SK-N-SH (cell line): ENCODE measurements at regions not wholly inside any gene's neighbourhood (a gene's known extent, or its start where the extent isn't known, plus 50 kb on each side); places are given as distances from the start of the nearest gene placed in this dataset.

Source experiments
- CTCF ChIP-seq: fragments of 200-600 bp; sonication (generic); IDR thresholded peaks from 2 replicates; pipeline ENCODE4 v1.6.1; 2017; ENCODE audit warnings: antibody characterized with exemption, mild to moderate bottlenecking, moderate library complexity
- MAX ChIP-seq: IDR thresholded peaks from 2 replicates; pipeline ENCODE4 v1.4.0; 2012; ENCODE audit warnings: low read depth

- no peak for TF ChIP-seq CTCF
- TF ChIP-seq MAX = no peak
These were observed 69.3 kb upstream of the MELK start for GRCh38 chr9:36503172-36504088.
